HG02852 (cell line): ENCODE measurements at regions not wholly inside any gene's neighbourhood (a gene's known extent, or its start where the extent isn't known, plus 50 kb on each side); places are given as distances from the start of the nearest gene placed in this dataset.

ENCODE experiments used
- ATAC-seq: cut with Tn5 transposase; IDR thresholded peaks from one replicate; pipeline ENCODE4 v1.9.1; 2021; ENCODE audit warnings: mild to moderate bottlenecking, moderate library complexity; ENCODE audit not compliant: unreplicated experiment

DNA sequence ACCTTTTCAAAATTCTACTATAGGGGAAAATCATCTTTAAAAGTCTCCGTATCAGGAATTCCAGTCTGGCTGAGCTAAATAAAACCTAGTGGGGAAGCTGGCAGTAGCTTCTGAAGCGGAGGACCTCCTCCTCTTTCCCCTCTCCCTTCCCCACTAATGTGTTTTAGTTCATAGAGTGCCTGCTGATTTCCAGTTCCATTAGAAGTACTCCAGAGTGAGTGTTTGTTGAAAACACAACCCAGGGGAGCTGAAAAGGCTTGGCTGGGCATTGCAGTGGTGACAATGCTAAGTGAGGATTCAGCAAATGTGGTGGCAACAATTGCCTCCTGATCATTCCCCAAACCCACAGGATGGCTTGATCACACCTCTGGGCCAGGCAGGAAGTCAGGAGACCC is 144.2 kb upstream of the FRMD6 start:
- no peak for ATAC-seq

DNA sequence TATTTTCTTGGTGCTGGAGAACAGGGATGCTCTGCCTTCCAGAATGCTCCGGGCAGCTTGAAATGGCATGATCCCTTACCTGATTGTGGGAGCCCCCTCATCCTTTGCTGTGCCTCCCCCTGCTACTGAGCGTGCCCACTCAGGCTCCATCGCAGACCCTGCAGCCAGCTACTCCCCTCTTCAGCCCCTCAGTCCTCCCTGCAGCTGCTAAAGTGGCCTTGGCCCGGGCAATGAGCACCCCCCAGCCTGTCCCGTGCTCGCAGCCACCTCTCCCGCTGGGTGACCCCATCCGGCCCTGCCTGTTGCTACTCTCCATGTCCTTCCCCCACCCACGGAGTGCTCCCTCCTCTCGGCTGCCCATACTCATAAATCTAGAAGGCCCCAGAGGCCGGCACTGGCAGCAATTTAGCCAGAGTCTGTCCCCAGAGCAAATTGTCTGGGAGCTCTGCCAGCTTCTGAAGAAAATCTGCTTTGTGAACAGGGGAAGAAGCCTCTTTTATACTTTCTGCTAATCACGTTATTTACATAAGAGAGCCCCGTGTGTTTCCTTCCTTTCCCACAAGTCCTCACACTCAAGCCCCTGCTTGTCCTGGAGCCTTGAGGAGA is 143.7 kb upstream of the FRMD6 start:
- ATAC-seq = no peak

DNA sequence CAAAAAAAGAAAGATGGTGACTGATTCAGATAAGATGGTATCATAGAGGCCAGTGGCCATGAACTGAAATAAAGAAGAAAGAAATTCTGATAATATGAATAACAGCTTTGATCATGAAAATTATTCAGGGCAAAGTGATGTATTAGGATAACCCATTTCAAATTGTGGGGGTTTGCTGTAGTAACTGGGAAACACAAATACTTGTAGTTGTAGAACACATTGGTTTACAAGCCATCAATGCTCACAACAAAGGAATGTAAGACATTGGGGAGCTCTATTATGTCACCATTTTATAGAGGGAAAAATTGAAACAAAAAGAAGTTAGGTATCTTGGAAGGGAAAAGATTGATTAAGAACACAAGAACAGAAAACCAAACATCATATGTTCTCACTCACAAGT is 140.4 kb upstream of the FRMD6 start:
- ATAC-seq = no peak

DNA sequence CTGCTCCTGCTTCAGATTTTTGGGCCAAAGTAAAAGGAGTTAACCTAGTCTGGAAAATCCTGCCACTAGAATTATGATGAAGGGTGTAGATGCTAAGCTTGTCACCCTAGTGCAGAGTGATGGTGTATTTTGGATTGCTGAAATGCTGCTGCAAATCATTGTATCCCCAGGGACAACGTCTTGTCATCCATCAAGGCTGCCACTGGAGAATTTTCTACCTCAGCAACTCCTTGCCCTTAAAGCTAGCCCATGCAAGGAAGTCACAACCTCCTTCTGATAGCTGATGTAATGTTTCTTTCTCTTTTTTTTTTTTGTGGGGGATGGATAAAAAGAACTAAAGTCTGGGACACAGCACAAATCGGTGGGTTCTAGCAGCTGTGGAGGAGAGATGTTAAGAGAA is 139.4 kb upstream of the FRMD6 start:
- ATAC-seq = no peak

DNA sequence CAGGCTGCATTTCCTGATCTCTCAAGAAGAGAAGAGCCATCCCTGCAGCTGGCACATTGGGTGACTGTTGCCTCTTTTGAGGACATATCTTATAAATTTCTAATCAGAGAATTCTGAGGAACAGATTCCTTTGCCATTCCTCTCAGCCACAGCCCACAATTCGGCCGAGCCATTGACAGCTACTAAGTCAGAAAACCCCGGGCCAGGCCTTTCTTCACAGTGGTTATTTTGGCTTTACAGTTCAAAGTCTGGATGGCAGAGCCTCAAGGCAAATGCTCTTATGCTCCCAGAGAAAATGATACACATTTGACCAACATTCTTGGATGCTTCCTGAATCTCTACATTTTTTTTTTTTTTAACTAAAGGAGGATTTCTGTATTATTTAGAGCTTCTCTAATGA is 138.4 kb upstream of the FRMD6 start:
- no peak for ATAC-seq

DNA sequence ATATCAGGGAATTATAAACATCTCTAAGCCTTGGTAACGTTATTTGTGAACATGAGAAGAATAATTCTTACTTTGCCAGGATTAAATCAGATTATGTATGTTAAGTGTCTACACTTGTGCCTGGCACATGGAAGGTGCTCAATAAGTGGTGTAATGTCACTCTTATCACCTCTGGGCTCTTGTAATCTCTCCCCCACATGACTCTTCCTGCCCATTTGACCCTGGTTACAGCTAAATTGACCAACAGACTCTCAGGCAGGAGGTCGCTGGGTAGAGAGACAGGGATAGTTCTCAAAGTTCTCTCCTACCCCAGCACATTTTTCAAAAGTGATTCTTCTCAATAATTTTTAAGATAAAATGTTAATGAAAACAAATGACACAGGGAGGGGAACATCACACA is 137.8 kb upstream of the FRMD6 start:
- ATAC-seq = no peak

DNA sequence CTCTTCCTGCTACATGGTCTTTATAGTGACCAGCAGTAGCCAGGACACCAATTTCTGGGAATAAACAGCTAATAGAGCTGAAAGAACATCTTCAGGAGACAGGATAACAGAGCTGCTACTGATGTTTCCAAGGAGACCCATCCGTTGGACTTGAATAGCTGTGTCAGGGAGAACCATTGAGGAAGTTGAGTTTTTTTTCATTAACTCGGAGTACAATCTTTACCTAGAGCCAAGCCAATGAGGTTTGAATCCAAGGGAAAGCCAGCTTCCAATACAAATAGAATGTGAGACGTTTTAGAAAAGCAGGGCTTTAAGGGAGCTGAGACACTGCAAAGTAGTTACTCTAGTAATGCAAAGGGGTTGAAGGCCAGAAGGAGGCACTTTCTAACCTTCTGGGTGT is 136.1 kb upstream of the FRMD6 start:
- no peak for ATAC-seq

DNA sequence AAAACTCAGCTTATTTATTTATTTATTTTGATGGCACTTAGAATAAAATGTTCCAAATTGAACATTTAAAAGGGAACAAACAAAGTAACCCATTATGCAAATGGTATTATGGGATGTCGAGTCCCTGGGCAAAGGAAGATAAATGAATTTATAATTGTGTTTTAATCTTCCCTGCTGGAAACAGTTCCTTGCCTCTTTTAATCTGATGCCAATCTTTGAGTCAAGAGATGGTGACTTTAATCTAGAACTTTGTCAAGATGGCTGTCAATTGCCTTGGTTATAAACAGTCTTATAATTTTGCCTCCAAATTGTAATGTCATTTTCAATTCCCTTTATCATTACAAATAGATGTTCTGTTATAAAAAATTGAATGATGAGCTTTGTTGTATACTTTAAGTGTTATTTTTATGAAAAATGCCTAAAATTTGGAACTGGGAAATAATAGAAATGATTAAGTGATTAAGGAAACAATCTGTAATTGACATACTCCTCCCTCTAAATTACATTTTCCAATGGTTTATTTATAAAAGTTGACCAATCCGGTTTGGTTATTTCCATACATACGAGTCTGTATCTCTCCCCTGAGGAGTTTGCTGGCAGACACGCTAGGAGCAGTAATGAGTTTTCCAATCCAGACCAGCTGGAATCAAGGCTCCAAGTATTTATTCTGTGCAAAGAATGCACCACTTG is 134.9 kb upstream of the FRMD6 start:
- no peak for ATAC-seq

DNA sequence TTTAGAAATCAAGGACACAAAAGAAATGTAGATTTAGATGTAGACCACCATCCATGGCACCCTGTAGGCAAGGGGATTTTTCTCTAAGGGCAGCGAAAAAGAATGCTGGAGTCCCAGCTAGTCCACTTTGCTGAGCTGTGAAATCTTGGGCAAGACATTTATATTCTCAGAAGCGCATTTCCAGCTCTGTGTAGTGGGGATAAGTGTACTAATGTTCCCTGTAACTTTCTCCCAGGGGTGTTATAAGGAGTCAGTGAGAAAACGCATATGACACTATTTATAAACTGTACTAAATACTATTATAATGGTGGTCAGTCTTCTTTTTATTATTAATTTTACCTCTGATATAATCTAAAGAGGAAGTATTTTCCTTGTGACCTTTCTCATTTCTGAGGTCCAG is 133.4 kb upstream of the FRMD6 start:
- ATAC-seq = no peak

DNA sequence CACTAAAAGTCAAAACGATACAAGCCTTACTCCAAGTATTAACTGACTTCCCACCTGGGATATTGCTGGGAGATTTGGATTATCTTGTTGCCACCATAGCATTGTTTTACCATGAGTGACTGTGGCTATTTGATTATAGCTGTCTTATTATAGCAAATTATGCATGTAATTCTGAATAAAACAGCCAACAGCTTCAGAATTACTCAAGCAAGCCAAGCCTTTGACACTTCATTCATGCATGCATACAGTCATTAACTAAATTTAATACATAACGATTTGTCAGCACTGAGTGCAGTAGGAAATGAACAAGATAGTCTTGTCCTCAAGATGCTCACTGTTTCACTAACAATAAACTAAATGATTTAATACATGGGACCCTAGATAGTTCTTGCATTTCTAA is 133.0 kb upstream of the FRMD6 start:
- no peak for ATAC-seq

DNA sequence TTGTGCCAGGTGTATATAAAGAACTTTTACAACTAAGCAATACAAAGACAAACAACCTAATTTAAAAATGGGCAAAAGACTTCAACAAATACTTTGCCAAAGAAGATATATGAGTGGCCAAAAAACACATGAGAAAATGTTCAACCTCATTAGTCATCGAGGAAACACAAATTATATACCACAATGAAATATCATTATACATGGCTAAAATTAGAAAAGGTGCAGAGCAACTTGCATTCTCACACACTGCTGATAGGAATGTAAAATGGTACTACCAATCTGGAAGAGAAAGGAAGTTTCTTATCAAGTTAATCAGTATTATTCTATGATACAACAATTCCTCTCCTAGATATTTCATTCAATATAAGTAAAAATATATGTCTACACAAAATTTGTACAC is 131.6 kb upstream of the FRMD6 start:
- ATAC-seq = no peak

DNA sequence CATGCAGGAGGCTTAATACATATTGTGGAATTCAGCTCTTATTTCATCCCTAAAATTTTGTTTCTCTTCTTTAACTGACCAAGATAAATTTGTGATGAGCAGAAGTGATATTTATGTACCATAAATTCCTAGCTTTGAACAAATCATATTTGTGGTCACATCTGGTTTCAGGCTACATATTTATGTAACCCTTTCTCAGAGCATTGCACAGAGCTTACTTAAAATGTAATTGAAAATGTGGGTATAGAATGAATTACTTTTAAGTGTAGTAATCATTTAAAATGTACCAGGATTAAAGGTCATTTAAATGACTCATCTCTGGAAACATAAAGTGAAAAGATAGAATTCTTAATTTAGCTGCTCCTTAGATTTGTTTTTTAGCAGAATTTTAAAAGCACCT is 129.9 kb upstream of the FRMD6 start:
- no peak for ATAC-seq

DNA sequence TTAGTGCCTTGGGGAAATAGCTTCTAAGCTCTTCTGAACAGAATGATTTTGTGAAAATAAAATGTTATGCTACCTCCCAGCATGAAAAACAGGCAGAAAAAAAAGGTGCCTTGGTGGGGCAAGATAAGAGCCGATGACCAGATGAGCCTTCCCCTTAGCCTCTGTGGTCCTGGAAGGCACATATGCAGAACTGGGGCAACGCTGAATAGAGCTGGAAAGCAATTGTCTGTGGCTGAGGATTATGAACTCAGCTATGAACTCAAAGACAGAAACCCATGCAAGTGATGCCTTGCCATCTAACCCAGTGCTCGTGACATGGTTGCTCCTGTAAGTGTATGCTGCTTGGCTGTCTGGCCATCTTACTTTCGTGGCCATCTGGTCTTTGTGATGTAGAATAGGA is 128.5 kb upstream of the FRMD6 start:
- ATAC-seq = no peak

DNA sequence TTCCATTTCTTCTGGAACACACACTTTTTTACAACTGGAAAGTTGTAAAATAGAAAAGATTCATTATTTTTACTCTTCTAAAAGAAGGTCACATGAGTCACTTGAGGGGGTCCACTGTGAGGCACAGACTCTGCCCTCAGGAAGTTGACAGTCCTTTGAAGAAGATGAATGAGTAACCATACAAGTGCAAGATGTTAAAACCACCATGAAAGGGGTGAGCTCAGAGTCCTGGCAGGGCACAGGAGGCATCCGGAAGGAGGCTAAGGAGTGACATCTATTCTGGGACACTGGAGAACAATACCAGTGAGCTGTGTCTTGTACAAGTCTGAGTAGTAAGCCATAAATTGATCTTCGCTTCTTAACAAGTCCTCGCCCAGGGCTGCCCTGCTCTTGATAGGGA is 126.0 kb upstream of the FRMD6 start:
- ATAC-seq = no peak

DNA sequence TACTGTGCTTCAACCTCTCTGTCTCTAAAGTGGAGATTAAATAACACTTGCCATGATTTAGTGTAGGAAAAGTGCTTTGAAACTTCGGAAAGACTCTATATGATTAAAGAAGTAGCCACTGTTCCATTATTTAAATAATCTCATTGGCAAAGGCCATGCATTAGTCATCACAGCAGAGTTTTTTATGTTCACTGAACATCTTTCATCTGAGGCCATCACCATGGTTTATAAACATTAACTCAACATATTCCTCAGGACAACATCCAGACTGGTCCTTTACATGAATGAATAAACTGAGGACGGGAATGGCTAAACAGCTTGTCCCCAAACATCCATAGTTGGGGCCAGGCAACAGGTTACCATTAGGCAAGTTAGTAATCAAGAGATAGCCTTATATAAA is 124.6 kb upstream of the FRMD6 start:
- ATAC-seq = no peak

DNA sequence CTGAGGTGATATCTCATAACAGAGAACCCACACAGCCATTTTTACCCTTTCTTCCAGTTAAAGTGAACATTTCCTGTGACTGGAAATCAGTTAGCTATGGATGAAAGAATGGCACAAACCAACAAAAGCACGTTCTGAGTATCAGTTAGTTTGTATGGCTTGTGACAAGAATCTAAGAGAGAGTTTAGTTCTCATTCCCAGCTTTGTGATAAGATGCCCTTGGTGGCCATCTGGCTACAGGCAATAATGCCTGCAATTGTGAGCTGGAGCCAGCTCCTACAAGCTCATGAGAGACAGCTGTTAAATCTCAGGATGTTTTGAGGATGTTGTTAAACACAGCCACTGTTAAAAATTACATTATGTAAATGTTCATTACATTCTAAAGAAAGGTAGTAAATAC is 122.0 kb upstream of the FRMD6 start:
- no peak for ATAC-seq

DNA sequence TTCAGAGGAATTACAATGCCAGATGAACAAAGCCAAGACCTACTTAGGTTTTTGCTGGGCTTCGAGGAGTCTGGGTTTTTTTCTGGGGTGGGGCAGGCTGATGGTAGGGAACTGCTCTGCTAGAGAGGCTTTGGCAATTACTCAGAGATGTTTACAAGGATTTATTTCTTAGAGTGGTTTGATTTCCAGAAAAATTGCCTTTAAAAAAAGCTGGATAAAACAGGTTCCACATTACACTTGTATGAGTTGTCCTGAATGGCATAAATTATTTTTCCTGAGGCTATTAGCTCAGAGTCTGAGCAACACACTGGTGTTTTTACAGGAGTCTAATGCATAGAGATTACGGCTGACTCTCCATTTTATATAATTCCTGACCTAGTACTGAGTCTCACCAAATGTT is 118.5 kb upstream of the FRMD6 start:
- ATAC-seq = no peak

DNA sequence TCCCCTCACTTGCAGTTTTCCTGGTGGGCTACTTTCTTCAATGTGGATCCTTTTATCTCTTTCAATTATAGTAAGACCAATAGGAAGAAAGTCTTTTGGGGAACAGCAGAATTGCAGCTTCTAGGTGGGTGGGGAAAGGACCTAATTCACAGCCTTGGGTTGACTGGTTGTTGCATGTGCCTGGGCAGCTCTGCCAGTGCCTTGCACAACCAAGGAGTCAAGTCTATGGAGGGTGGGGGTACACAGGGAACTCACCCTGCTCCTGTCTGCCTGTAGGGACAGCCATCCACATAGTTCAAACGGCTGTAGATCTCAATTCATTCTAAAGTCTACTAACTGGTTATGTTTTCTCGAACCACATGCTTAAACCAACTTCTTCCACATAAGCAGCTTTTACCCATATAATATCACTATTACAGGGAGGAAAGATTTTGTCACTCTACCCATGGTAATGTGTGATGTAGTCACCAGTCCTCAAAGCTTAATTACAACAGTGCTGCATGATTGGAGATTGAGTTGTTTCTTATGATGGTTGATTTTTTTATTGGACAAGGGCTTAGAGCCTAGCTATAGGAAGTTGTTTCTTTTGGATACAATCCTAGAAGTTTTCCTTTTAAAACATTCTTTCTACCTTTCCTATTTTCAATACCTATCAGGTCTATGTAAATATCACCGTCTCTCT is 117.7 kb upstream of the FRMD6 start:
- no peak for ATAC-seq

DNA sequence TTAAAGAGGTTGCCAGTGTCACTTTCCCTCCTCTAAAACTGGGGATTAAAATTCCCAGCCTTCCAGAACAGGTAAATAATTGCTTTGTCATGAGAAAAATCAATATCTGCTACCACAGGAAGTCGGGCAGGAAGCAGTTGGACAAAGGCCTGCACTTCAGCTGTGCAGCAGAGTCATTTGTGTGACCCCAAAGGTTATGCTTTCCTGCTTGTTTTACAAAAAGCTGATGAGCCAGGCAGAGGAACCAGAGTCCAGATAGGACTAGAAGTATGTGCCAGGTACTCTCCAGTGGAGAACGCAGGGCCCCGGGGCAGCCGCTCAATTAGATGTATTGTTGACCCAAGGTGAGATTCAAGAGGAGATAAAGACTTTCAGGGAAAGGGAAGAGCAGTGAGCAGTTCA is 117.1 kb upstream of the FRMD6 start:
- ATAC-seq = no peak

DNA sequence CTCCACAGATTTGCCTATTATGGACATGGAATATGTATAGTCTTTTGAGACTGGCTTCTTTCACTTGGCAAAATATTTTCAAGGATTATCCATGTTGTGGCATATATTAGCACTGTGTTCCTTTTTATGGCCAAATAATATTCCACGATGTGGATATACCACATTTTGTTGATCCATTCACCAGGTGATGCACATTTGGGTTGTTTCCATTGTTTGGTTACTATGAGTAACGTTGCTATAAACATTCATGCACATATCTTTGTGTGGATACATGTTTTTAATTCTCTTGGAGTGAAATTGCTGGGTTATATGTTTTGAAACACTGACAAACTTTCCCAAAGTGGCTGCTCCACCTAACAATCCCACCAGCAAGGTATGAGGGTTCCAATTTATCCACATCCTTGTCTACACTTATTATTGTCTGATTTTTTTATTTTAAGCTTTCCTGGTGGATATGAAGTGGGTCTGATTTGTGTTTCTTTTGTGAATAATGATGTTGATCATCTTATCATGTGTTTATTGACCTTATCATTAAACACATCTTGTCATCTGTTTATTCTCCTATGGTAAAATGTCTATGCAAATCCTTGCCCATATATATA is 116.2 kb upstream of the FRMD6 start:
- ATAC-seq = no peak

DNA sequence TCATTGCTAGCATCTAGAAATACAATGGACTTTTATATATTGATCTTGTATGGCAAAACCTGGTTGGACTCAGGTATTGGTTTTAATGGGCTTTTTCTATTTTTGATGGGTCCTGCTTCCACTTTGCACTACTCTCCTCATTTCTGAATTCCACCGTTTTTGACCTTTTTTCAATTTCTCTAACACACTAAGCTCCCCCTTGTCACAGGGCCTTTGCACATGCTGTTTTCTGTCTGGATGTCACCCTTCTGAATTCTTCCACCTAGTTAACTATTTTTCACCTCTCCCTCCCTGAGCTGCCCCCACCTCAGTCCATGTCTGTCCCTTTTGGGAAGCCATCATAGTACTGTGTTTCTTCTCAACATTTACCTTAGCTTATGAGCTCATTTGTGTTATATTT is 112.7 kb upstream of the FRMD6 start:
- ATAC-seq = no peak

DNA sequence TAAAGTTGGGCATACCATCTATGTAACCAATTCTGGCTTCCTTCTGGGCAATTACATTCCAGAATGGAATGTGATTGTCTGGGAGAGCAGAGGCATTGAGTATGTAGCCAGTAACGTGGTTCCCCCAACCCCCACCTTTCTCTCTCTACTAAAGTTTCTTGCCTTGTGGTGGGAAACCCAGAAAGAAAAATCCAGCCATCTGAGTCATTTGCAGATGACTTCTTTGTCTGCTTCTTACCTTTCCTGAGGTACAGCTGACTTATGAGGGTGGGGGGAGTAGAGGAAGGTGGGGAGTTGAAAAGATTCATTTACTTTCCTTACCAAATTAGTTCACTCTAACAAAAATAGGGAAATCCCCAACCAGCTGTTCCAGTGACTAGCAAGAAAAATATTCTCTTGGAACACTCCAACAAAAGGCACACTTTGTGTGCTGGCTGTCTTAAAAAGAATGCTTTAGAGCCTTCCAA is 112.1 kb upstream of the FRMD6 start:
- no peak for ATAC-seq
